HG02642 (cell line): ENCODE measurements at regions not wholly inside any gene's neighbourhood (a gene's known extent, or its start where the extent isn't known, plus 50 kb on each side); places are given as distances from the start of the nearest gene placed in this dataset.

Source experiments
- ATAC-seq: cut with Tn5 transposase; IDR thresholded peaks from one replicate; pipeline ENCODE4 v1.9.1; 2021; ENCODE audit warnings: mild to moderate bottlenecking; ENCODE audit not compliant: unreplicated experiment, poor library complexity

GRCh38 chr12:19932413-19932812, 435.9 kb upstream of the PDE3A start:
- ATAC-seq, result no peak

- no peak for ATAC-seq
Observed at GRCh38 chr12:19933924-19934323, 434.4 kb upstream of the PDE3A start.

GRCh38 chr12:19937161-19937560, 431.2 kb upstream of the PDE3A start:
- ATAC-seq, result no peak

GRCh38 chr12:19938031-19938430, 430.3 kb upstream of the PDE3A start:
- no peak for ATAC-seq

GRCh38 chr12:19938491-19938890, 429.8 kb upstream of the PDE3A start:
- no peak for ATAC-seq

GRCh38 chr12:19940267-19940666, 428.1 kb upstream of the PDE3A start:
- ATAC-seq, result no peak

- no peak for ATAC-seq
Observed at GRCh38 chr12:19941096-19941495, 427.2 kb upstream of the PDE3A start.

- ATAC-seq, result no peak
Observed at GRCh38 chr12:19945559-19946435, 422.5 kb upstream of the PDE3A start.

GRCh38 chr12:19946550-19946949, 421.8 kb upstream of the PDE3A start:
- no peak for ATAC-seq

GRCh38 chr12:19947344-19947743, 421.0 kb upstream of the PDE3A start:
- no peak for ATAC-seq

GRCh38 chr12:19951664-19952063, 416.7 kb upstream of the PDE3A start:
- ATAC-seq, result no peak

GRCh38 chr12:19953734-19954133, 414.6 kb upstream of the PDE3A start:
- ATAC-seq, result no peak

- ATAC-seq, result no peak
Observed at GRCh38 chr12:19954163-19954562, 414.2 kb upstream of the PDE3A start.

GRCh38 chr12:19957308-19958125, 410.8 kb upstream of the PDE3A start:
- ATAC-seq, result no peak

- ATAC-seq, result no peak
Observed at GRCh38 chr12:19958389-19958788, 409.9 kb upstream of the PDE3A start.

- ATAC-seq, result no peak
Observed at GRCh38 chr12:19959353-19959752, 409.0 kb upstream of the PDE3A start.

- ATAC-seq, result no peak
Observed at GRCh38 chr12:19960527-19960926, 407.8 kb upstream of the PDE3A start.

GRCh38 chr12:19962192-19962591, 406.1 kb upstream of the PDE3A start:
- ATAC-seq, result no peak

GRCh38 chr12:19963972-19964371, 404.4 kb upstream of the PDE3A start:
- ATAC-seq, result no peak

- no peak for ATAC-seq
Observed at GRCh38 chr12:19964549-19964948, 403.8 kb upstream of the PDE3A start.
